ENCODE measurements at regions not wholly inside any gene's neighbourhood (a gene's known extent, or its start where the extent isn't known, plus 50 kb on each side); places are given as distances from the start of the nearest gene placed in this dataset.

DNA sequence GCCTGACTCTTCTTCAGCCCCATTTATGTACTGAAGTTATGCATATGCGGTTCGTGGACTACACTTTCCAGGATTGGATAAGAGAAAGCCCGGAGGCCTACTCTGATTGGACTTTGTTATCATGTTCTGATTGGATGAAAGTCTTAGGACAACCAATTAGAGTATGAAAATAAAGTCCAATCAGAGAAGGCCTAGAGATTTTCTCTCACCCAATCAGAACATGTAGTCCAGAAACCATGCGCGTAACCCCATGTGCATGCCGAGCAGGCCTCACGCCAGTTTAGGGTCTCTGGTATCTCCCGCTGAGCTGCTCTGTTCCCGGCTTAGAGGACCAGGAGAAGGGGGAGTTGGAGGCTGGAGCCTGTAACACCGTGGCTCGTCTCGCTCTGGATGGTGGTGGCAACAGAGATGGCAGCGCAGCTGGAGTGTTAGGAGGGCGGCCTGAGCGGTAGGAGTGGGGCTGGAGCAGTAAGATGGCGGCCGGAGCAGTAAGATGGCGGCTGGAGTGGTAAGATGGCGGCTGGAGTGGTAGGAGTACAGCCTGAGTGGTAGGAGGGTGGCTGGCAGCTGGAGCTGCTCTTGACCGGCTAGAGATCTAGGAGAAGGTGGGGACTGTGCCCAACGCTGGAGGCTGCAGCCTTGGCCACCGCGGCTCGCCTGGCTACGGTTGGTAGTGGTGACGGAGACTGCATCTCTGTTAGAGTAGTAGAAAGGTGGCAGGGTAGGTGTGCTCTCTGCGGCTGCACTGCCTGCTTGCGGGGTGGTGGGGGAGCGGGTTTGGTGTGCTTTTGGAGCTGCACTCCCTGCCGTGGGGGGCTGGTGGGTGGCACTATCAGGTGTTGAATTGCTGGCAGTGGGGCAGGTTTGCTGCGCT lies 107.9 kb upstream of the TPTE start (continued):
- TF ChIP-seq NONO (IDR thresholded peaks at IDR 0.05; ENCODE audit: low read depth in 2 of 2, low read length in 1 of 2) (0 out of 4 replicates have a peak, but pooled peaks of 1 of the 2 experiments have one; percentile 36), ZNF143 (CRISPR knock-in tag; IDR thresholded peaks at IDR 0.05) (peak; percentile 49; the same call in 1 of the 2 replicates), POLR2G (IDR thresholded peaks at IDR 0.05; ENCODE audit: low read depth, low read length) (peak; percentile 90), FOXA3 (CRISPR knock-in tag; conservative IDR thresholded peaks at IDR 0.05 in 1 of 2, IDR thresholded peaks at IDR 0.05 in 1 of 2) (peak in 1 of 2 experiments; percentile 61; a peak in 1 of 4 replicates), ZNF586 (CRISPR knock-in tag; conservative IDR thresholded peaks at IDR 0.05) (0 out of 2 replicates have a peak, but pooled peaks have one; percentile 55), TBP (optimal IDR thresholded peaks at IDR 0.05; ENCODE audit: low read depth, low read length) (peak; percentile 44), NFRKB (IDR thresholded peaks at IDR 0.05; ENCODE audit: low read depth) (peak; percentile 99), XRCC5 (IDR thresholded peaks at IDR 0.05; ENCODE audit: low read depth, low read length) (0 out of 2 replicates have a peak, but pooled peaks have one; percentile 4), NFIC (IDR thresholded peaks at IDR 0.05) (peak; percentile 72), NFYB (IDR thresholded peaks at IDR 0.05; ENCODE audit: extremely low read depth, insufficient read length) (peak; percentile 68), NCOA2 (IDR thresholded peaks at IDR 0.05; ENCODE audit: partially characterized antibody in 2 of 2) (peak in 1 of 2 experiments; percentile 93), ZNF354B (CRISPR knock-in tag; IDR thresholded peaks at IDR 0.05) (0 out of 2 replicates have a peak, but pooled peaks have one; percentile 35), DIDO1 (tag; IDR thresholded peaks at IDR 0.05; ENCODE audit: low read depth) (peak; percentile 82)
- TF ChIP-seq, protein P1, sequence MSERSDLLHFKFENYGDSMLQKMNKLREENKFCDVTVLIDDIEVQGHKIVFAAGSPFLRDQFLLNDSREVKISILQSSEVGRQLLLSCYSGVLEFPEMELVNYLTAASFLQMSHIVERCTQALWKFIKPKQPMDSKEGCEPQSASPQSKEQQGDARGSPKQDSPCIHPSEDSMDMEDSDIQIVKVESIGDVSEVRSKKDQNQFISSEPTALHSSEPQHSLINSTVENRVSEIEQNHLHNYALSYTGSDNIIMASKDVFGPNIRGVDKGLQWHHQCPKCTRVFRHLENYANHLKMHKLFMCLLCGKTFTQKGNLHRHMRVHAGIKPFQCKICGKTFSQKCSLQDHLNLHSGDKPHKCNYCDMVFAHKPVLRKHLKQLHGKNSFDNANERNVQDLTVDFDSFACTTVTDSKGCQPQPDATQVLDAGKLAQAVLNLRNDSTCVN (CRISPR knock-in tag; IDR thresholded peaks at IDR 0.05), result peak; percentile 92
- TF ChIP-seq, protein P2, sequence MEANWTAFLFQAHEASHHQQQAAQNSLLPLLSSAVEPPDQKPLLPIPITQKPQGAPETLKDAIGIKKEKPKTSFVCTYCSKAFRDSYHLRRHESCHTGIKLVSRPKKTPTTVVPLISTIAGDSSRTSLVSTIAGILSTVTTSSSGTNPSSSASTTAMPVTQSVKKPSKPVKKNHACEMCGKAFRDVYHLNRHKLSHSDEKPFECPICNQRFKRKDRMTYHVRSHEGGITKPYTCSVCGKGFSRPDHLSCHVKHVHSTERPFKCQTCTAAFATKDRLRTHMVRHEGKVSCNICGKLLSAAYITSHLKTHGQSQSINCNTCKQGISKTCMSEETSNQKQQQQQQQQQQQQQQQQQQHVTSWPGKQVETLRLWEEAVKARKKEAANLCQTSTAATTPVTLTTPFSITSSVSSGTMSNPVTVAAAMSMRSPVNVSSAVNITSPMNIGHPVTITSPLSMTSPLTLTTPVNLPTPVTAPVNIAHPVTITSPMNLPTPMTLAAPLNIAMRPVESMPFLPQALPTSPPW (CRISPR knock-in tag; IDR thresholded peaks at IDR 0.05), result peak; percentile 21; the same call in 1 of the 2 replicates
